HCT116 (cell line): ENCODE measurements at regions not wholly inside any gene's neighbourhood (a gene's known extent, or its start where the extent isn't known, plus 50 kb on each side); places are given as distances from the start of the nearest gene placed in this dataset.

Source experiments
- ATAC-seq: fragments of 200-7000 bp; cut with Tn5 transposase; 2 replicates; pipeline ENCODE4 v1.9.1; 2020; ENCODE audit warnings: mild to moderate bottlenecking, moderate library complexity
- BruUV-seq: library from RNA; stranded (reverse); fragments of 400-500 nt; replicated peaks from 2 replicates; lab custom pipeline; 2021; lab: Mats Ljungman, UMichigan
- CTCF ChIA-PET: fragments of 300-600 bp; sonication (Branson Sonifier 250); formaldehyde crosslinking; loops from one replicate; lab custom pipeline; 2021; ENCODE audit warnings: antibody characterized with exemption; lab: Charles Lee
- POLR2A ChIA-PET: fragments of 300-600, 350-600 bp; sonication (Branson Sonifier 250); formaldehyde crosslinking; loops from one replicate; lab custom pipeline; 2021; ENCODE audit warnings: antibody characterized with exemption; lab: Charles Lee
- RAD21 ChIA-PET, 2 experiments: fragments of 300-600 bp; sonication (Branson Sonifier 250); formaldehyde crosslinking; loops; one replicate each; lab custom pipeline; 2023; ENCODE audit warnings: low total read pairs in 2 of 2; ENCODE audit not compliant: uncharacterized antibody in 2 of 2, unreplicated experiment in 2 of 2, low non-redundant PET in 1 of 2; lab: Charles Lee
- DNase-seq: peaks from one replicate; pipeline ENCODE4 v3.0.0-alpha.2; 2010; ENCODE audit warnings: low read depth, low spot score
- H2AFZ ChIP-seq: fragments of 200-600 bp; shearing (Covaris generic), sonication (generic); 2 replicates; pipeline ENCODE4 v1.6.1; 2017; ENCODE audit warnings: low read depth, mixed run types, mixed read lengths, antibody characterized with exemption, low read length; ENCODE audit not compliant: poor library complexity, severe bottlenecking
- H3K27ac ChIP-seq: 2 replicates; pipeline ENCODE4 v1.5.1; 2012; ENCODE audit warnings: low read depth, low read length
- H3K27me3 ChIP-seq: fragments of 200-600 bp; sonication (generic); 2 replicates; pipeline ENCODE4 v1.6.1; 2016; ENCODE audit warnings: mixed run types, low read length, mixed read lengths; ENCODE audit not compliant: insufficient read depth
- H3K36me3 ChIP-seq, 2 experiments: fragments of 200-500 bp in 1 of 2; fragments of 200-600 bp in 1 of 2; sonication (Bioruptor generic) in 1 of 2; sonication (generic) in 1 of 2; 2 replicates each; pipeline versions ENCODE4 v1.5.1 to v1.6.1; 2014 to 2016; ENCODE audit warnings: low read length in 2 of 2, inconsistent platforms in 1 of 2, mixed read lengths in 1 of 2, mixed run types in 1 of 2; ENCODE audit not compliant: insufficient read depth in 2 of 2, control insufficient read depth in 1 of 2
- H3K4me1 ChIP-seq, 2 experiments: fragments of 200-600 bp in 1 of 2; sonication (generic) in 1 of 2; 2 replicates each; pipeline versions ENCODE4 v1.5.1 to v1.6.1; 2012 to 2017; ENCODE audit warnings: low read length in 2 of 2, inconsistent platforms in 1 of 2, mild to moderate bottlenecking in 1 of 2, mixed read lengths in 1 of 2, mixed run types in 1 of 2, moderate library complexity in 1 of 2; ENCODE audit not compliant: insufficient read depth in 2 of 2, control insufficient read depth in 1 of 2
- H3K4me2 ChIP-seq: fragments of 200-600 bp; sonication (generic); 2 replicates; pipeline ENCODE4 v1.6.1; 2017; ENCODE audit warnings: mixed run types, low read length, mixed read lengths
- H3K4me3 ChIP-seq, 2 experiments: fragments of 200-600 bp in 1 of 2; sonication (generic) in 1 of 2; replicated peaks in 1 of 2; 2 replicates each; pipeline ENCODE4 v1.5.1; 2011 to 2016; ENCODE audit warnings: low read length in 2 of 2, control low read depth in 1 of 2, low read depth in 1 of 2, mild to moderate bottlenecking in 1 of 2, mixed read lengths in 1 of 2, mixed run types in 1 of 2
- H3K79me2 ChIP-seq: fragments of 200-600 bp; sonication (generic); 2 replicates; pipeline ENCODE4 v1.6.1; 2017; ENCODE audit warnings: mild to moderate bottlenecking, mixed run types, low read length, moderate library complexity, mixed read lengths; ENCODE audit not compliant: insufficient read depth
- H3K9ac ChIP-seq: fragments of 200-600 bp; sonication (generic); 2 replicates; pipeline ENCODE4 v1.6.1; 2016; ENCODE audit warnings: low read length, mixed read lengths
- H3K9me2 ChIP-seq: fragments of 200-600 bp; sonication (generic), shearing (Covaris generic); 2 replicates; pipeline ENCODE4 v1.6.1; 2017; ENCODE audit warnings: mixed run types, mild to moderate bottlenecking, moderate library complexity; ENCODE audit not compliant: insufficient read depth
- H3K9me3 ChIP-seq, 2 experiments: fragments of 200-500 bp in 1 of 2; fragments of 200-600 bp in 1 of 2; sonication (Bioruptor generic) in 1 of 2; sonication (generic) in 1 of 2; 2 replicates each; pipeline ENCODE4 v1.6.1; 2014 to 2017; ENCODE audit warnings: low read length in 2 of 2, mixed read lengths in 2 of 2, inconsistent platforms in 1 of 2, low read depth in 1 of 2, mild to moderate bottlenecking in 1 of 2, mixed run types in 1 of 2, moderate library complexity in 1 of 2; ENCODE audit not compliant: control insufficient read depth in 1 of 2, insufficient read depth in 1 of 2
- H4K20me1 ChIP-seq: fragments of 200-600 bp; sonication (generic), shearing (Covaris generic); 2 replicates; pipeline ENCODE4 v1.6.1; 2017; ENCODE audit warnings: mixed run types, mild to moderate bottlenecking, moderate library complexity; ENCODE audit not compliant: insufficient read depth
- CBX3 ChIP-seq: IDR thresholded peaks from 2 replicates; pipeline ENCODE4 v1.6.1; 2012; ENCODE audit warnings: low read depth
- CEBPB ChIP-seq: IDR thresholded peaks from 2 replicates; pipeline ENCODE4 v1.6.1; 2012; ENCODE audit warnings: low read depth
- ELF1 ChIP-seq: IDR thresholded peaks from 2 replicates; pipeline ENCODE4 v1.6.1; 2012; ENCODE audit warnings: low read depth, borderline replicate concordance
- EZH2 ChIP-seq: fragments of 200-600 bp; sonication (generic); IDR thresholded peaks from 2 replicates; pipeline ENCODE4 v1.6.1; 2017; ENCODE audit warnings: antibody characterized with exemption, mixed run types
- EZH2phosphoT487 ChIP-seq: fragments of 200-600 bp; IDR thresholded peaks from 2 replicates; pipeline ENCODE4 v1.6.1; 2018; ENCODE audit warnings: antibody characterized with exemption, borderline replicate concordance
- FOSL1 ChIP-seq: IDR thresholded peaks from 2 replicates; pipeline ENCODE4 v1.6.1; 2012; ENCODE audit warnings: low read depth
- POLR2AphosphoS5 ChIP-seq: IDR thresholded peaks from 2 replicates; pipeline ENCODE4 v1.6.1; 2011; ENCODE audit warnings: mild to moderate bottlenecking, low read depth, low read length, moderate library complexity
- RAD21 ChIP-seq: IDR thresholded peaks from 2 replicates; pipeline ENCODE4 v1.6.1; 2012; ENCODE audit warnings: low read depth, mild to moderate bottlenecking
- SP1 ChIP-seq: IDR thresholded peaks from 2 replicates; pipeline ENCODE4 v1.6.1; 2012; ENCODE audit warnings: low read depth
- SRF ChIP-seq: IDR thresholded peaks from 2 replicates; pipeline ENCODE4 v1.6.1; 2012; ENCODE audit warnings: low read depth
- TCF7L2 ChIP-seq: IDR thresholded peaks from 2 replicates; pipeline ENCODE4 v1.7.0; 2011; ENCODE audit warnings: borderline replicate concordance, inconsistent platforms; ENCODE audit not compliant: insufficient read depth, insufficient read length; ENCODE audit errors: extremely low read depth
- YY1 ChIP-seq: IDR thresholded peaks from 2 replicates; pipeline ENCODE4 v1.6.1; 2011; ENCODE audit warnings: low read length, low read depth, moderate library complexity, mild to moderate bottlenecking; ENCODE audit not compliant: insufficient replicate concordance; ENCODE audit errors: extremely low read depth
- ZNF274 ChIP-seq: fragments of 200-500 bp; sonication (Bioruptor generic); IDR thresholded peaks from 2 replicates; pipeline ENCODE4 v1.6.1; 2014; ENCODE audit warnings: mild to moderate bottlenecking, low read depth, low read length, inconsistent platforms
- intact Hi-C: fragments of 100-400 bp; cut with micrococcal nuclease; formaldehyde crosslinking; loops from 2 replicates; pipeline ENCODE4 v1.10.0; 2022
- TF ChIP-seq, protein P1 (sequence below): IDR thresholded peaks from 2 replicates; pipeline ENCODE4 v1.6.1; 2011; ENCODE audit warnings: mild to moderate bottlenecking, low read length, moderate library complexity; ENCODE audit not compliant: insufficient replicate concordance; ENCODE audit errors: extremely low read depth
- TF ChIP-seq, protein P2 (sequence below): IDR thresholded peaks from 2 replicates; pipeline ENCODE4 v1.6.1; 2012
- TF ChIP-seq, protein P3 (sequence below): IDR thresholded peaks from 2 replicates; pipeline ENCODE4 v1.6.1; 2012
- TF ChIP-seq, protein P4 (sequence below), 3 experiments: fragments of 200-600 bp in 1 of 3; sonication (generic) in 1 of 3; IDR thresholded peaks in 2 of 3; conservative IDR thresholded peaks in 1 of 3; 2 replicates each; pipeline ENCODE4 v1.5.1; 2012 to 2017; ENCODE audit warnings: low read depth in 2 of 3, low read length in 2 of 3, antibody characterized with exemption in 1 of 3, borderline replicate concordance in 1 of 3, control low read depth in 1 of 3, mild to moderate bottlenecking in 1 of 3, mixed read lengths in 1 of 3, mixed run types in 1 of 3, moderate library complexity in 1 of 3; ENCODE audit not compliant: insufficient read depth in 1 of 3

DNA sequence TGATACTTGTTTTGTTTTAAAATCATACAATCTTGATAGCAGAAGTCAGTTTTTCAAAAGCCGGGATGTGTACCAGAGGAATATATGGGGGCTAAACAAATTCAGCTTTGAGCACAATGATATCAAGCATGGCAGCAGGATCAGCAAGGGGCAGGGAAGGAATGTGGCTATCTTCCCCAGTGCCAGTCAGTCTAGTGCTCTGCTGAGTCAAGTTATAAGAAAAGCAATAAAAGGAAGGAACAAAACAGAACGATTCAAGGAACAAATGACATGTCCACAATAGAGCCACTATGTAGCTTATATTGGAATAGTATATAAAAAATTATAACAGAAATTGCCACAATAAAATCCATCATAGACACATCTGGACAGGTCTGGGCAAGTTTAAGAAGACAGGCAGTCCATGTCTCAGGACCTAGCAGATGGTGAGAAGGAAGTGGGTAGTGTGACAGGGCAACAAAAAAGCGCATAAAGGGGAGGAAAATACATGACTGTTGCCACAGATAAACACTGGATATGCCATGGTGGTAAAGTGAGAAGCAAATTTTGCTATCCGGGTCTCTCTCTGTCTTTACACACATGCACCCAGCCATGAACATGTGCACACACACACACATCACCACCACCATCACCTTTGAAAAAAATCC lies 518.2 kb upstream of the HTR2C start (continued):
- TF ChIP-seq, protein P1, sequence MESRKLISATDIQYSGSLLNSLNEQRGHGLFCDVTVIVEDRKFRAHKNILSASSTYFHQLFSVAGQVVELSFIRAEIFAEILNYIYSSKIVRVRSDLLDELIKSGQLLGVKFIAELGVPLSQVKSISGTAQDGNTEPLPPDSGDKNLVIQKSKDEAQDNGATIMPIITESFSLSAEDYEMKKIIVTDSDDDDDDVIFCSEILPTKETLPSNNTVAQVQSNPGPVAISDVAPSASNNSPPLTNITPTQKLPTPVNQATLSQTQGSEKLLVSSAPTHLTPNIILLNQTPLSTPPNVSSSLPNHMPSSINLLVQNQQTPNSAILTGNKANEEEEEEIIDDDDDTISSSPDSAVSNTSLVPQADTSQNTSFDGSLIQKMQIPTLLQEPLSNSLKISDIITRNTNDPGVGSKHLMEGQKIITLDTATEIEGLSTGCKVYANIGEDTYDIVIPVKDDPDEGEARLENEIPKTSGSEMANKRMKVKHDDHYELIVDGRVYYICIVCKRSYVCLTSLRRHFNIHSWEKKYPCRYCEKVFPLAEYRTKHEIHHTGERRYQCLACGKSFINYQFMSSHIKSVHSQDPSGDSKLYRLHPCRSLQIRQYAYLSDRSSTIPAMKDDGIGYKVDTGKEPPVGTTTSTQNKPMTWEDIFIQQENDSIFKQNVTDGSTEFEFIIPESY: no peak

DNA sequence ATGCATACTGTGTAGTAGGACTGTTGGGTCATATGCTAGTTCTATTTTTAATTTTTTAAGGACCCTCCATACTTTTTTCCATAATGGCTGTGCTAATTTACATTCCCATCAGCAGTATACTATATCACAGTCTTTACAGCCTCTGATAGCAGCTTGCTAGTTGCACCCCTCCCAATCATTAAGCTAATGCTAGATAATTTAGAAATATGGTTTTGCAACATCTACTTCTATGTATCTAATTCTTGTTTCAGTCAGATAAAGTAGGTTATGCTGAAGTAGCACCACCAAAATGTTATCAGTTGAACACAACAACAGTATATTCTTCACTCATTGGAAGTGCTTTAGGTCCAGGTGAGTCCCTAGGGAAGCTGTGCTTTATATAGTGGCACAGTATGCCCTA lies 522.7 kb upstream of the HTR2C start:
- DNase-seq: no peak
- Histone ChIP-seq H3K27ac (no peak overlapping the region), H3K79me2 (no peaks in the 10 kb centered on the region), H4K20me1 (no peaks in the 10 kb centered on the region), H3K4me3 (no peak overlapping the region), H3K9me3 (no peaks in the 10 kb centered on the region), H3K4me1 (no peaks in the 10 kb centered on the region), H2AFZ (no peak overlapping the region), H3K36me3 (no peaks in the 10 kb centered on the region), H3K9ac (no peak overlapping the region), H3K9me2 (no peaks in the 10 kb centered on the region), H3K27me3 (no peaks in the 10 kb centered on the region), H3K4me2 (no peak overlapping the region)
- BruUV-seq: no TSS peak
- ATAC-seq: no peak
- TF ChIP-seq CBX3 (no peak), TCF7L2 (no peak), YY1 (no peak), RAD21 (no peak), POLR2AphosphoS5 (no peak), EZH2phosphoT487 (no peak), FOSL1 (no peak), SP1 (no peak), ELF1 (no peak), ZNF274 (no peak), SRF (no peak), CEBPB (no peak), EZH2 (no peak)
- TF ChIP-seq, protein P1: no peak
- TF ChIP-seq, protein P2, sequence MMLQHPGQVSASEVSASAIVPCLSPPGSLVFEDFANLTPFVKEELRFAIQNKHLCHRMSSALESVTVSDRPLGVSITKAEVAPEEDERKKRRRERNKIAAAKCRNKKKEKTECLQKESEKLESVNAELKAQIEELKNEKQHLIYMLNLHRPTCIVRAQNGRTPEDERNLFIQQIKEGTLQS: no peak
- TF ChIP-seq, protein P3, sequence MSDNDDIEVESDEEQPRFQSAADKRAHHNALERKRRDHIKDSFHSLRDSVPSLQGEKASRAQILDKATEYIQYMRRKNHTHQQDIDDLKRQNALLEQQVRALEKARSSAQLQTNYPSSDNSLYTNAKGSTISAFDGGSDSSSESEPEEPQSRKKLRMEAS: no peak
- TF ChIP-seq, protein P4, sequence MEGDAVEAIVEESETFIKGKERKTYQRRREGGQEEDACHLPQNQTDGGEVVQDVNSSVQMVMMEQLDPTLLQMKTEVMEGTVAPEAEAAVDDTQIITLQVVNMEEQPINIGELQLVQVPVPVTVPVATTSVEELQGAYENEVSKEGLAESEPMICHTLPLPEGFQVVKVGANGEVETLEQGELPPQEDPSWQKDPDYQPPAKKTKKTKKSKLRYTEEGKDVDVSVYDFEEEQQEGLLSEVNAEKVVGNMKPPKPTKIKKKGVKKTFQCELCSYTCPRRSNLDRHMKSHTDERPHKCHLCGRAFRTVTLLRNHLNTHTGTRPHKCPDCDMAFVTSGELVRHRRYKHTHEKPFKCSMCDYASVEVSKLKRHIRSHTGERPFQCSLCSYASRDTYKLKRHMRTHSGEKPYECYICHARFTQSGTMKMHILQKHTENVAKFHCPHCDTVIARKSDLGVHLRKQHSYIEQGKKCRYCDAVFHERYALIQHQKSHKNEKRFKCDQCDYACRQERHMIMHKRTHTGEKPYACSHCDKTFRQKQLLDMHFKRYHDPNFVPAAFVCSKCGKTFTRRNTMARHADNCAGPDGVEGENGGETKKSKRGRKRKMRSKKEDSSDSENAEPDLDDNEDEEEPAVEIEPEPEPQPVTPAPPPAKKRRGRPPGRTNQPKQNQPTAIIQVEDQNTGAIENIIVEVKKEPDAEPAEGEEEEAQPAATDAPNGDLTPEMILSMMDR (IDR thresholded peaks at IDR 0.05 in 2 of 3, conservative IDR thresholded peaks at IDR 0.05 in 1 of 3; ENCODE audit: borderline replicate concordance in 1 of 3, insufficient read depth in 1 of 3, low read depth in 2 of 3, low read length in 2 of 3): no peak
- intact Hi-C loops: no loop called here
- CTCF ChIA-PET: no interaction called here
- POLR2A ChIA-PET: no interaction called here
- RAD21 ChIA-PET: no interaction called here
